ENCODE measurements at regions not wholly inside any gene's neighbourhood (a gene's known extent, or its start where the extent isn't known, plus 50 kb on each side); places are given as distances from the start of the nearest gene placed in this dataset.

GRCh38 chr5:2036885-2037284 is 154.2 kb upstream of the IRX4 start:
- no peak for DNase-seq (ENCODE audit: low spot score)
- in situ Hi-C loops (cut with HindIII; ENCODE audit: low sequenced_read_pairs), result no loop called here

GRCh38 chr5:2032432-2032831 is 149.7 kb upstream of the IRX4 start:
- in situ Hi-C loops (cut with HindIII; ENCODE audit: low sequenced_read_pairs), result no loop called here
- DNase-seq (ENCODE audit: low spot score), result no peak

GRCh38 chr5:2031581-2031980 is 148.9 kb upstream of the IRX4 start:
- in situ Hi-C loops (cut with HindIII; ENCODE audit: low sequenced_read_pairs), result no loop called here

GRCh38 chr5:2030131-2030530 is 147.4 kb upstream of the IRX4 start:
- in situ Hi-C loops (cut with HindIII; ENCODE audit: low sequenced_read_pairs), result no loop called here
- DNase-seq (ENCODE audit: low spot score), result no peak

More at GRCh38 chr5:2031581-2031980, 148.9 kb upstream of the IRX4 start:
- DNase-seq (ENCODE audit: low spot score), result no peak

- in situ Hi-C loops (cut with HindIII; ENCODE audit: low sequenced_read_pairs), result no loop called here
- DNase-seq (ENCODE audit: low spot score), result no peak
Observed at GRCh38 chr5:2029206-2029605, 146.5 kb upstream of the IRX4 start.

- in situ Hi-C loops (cut with HindIII; ENCODE audit: low sequenced_read_pairs), result no loop called here
- no peak for DNase-seq (ENCODE audit: low spot score)
Observed at GRCh38 chr5:2027790-2028189, 145.1 kb upstream of the IRX4 start.

GRCh38 chr5:2024986-2025721 is 142.4 kb upstream of the IRX4 start:
- in situ Hi-C loops (cut with HindIII; ENCODE audit: low sequenced_read_pairs), result no loop called here
- DNase-seq (ENCODE audit: low spot score), result no peak

- no peak for DNase-seq (ENCODE audit: low spot score)
- in situ Hi-C loops (cut with HindIII; ENCODE audit: low sequenced_read_pairs), result no loop called here
Observed at GRCh38 chr5:2023196-2023595, 140.5 kb upstream of the IRX4 start.

GRCh38 chr5:2022436-2022835 is 139.7 kb upstream of the IRX4 start:
- DNase-seq (ENCODE audit: low spot score), result no peak
- in situ Hi-C loops (cut with HindIII; ENCODE audit: low sequenced_read_pairs), result no loop called here

- no peak for DNase-seq (ENCODE audit: low spot score)
- in situ Hi-C loops (cut with HindIII; ENCODE audit: low sequenced_read_pairs), result no loop called here
Observed at GRCh38 chr5:2021484-2022176, 138.9 kb upstream of the IRX4 start.

- in situ Hi-C loops (cut with HindIII; ENCODE audit: low sequenced_read_pairs), result no loop called here
- DNase-seq (ENCODE audit: low spot score), result no peak
Observed at GRCh38 chr5:2020730-2021129, 138.0 kb upstream of the IRX4 start.

GRCh38 chr5:2019716-2020115 is 137.0 kb upstream of the IRX4 start:
- DNase-seq (ENCODE audit: low spot score), result no peak
- in situ Hi-C loops (cut with HindIII; ENCODE audit: low sequenced_read_pairs), result no loop called here

- in situ Hi-C loops (cut with HindIII; ENCODE audit: low sequenced_read_pairs), result no loop called here
- no peak for DNase-seq (ENCODE audit: low spot score)
Observed at GRCh38 chr5:2018390-2018724, 135.6 kb upstream of the IRX4 start.

- in situ Hi-C loops (cut with HindIII; ENCODE audit: low sequenced_read_pairs), result no loop called here
- no peak for DNase-seq (ENCODE audit: low spot score)
Observed at GRCh38 chr5:2017540-2018389, 135.0 kb upstream of the IRX4 start.

GRCh38 chr5:2015961-2016360 is 133.2 kb upstream of the IRX4 start:
- no peak for DNase-seq (ENCODE audit: low spot score)
- in situ Hi-C loops (cut with HindIII; ENCODE audit: low sequenced_read_pairs), result no loop called here

GRCh38 chr5:2015124-2015848 is 132.6 kb upstream of the IRX4 start:
- in situ Hi-C loops (cut with HindIII; ENCODE audit: low sequenced_read_pairs), result no loop called here
- DNase-seq (ENCODE audit: low spot score), result no peak

GRCh38 chr5:2014058-2014610 is 131.4 kb upstream of the IRX4 start:
- in situ Hi-C loops (cut with HindIII; ENCODE audit: low sequenced_read_pairs), result no loop called here
- DNase-seq (ENCODE audit: low spot score), result no peak

GRCh38 chr5:2013301-2014057 is 130.8 kb upstream of the IRX4 start:
- in situ Hi-C loops (cut with HindIII; ENCODE audit: low sequenced_read_pairs), result no loop called here
- no peak for DNase-seq (ENCODE audit: low spot score)

GRCh38 chr5:2012885-2013284 is 130.2 kb upstream of the IRX4 start:
- in situ Hi-C loops (cut with HindIII; ENCODE audit: low sequenced_read_pairs), result no loop called here
- DNase-seq (ENCODE audit: low spot score), result no peak
